GOT3 (cell line): ENCODE measurements at regions not wholly inside any gene's neighbourhood (a gene's known extent, or its start where the extent isn't known, plus 50 kb on each side); places are given as distances from the start of the nearest gene placed in this dataset.

Source experiments
- DNase-seq: peaks from one replicate; lab custom pipeline; 2025; ENCODE audit warnings: mixed read lengths; lab: John Stamatoyannopoulos, UW

DNA sequence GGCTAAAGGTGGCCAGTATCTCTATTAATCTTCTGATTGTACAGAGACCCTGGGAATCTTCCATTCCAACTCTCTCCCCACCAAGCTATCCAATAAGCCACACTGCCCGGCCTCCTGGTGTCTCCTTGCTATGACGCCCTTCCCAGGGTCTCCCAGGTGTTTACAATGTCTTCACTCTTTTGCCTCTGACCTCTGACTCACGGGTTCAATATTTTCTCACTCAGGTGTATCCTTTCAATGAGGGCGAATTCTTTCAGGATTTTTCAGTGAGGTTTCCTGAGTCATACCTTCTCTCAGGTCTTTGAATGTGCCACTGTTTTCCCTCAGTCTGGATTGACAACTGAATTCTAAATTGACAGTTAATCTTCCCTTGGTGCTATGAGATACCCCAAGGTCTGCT lies 53.7 kb upstream of the IRX4 start:
- no peak for DNase-seq

GRCh38 chr5:1934801-1935429 lies 52.2 kb upstream of the IRX4 start:
- no peak for DNase-seq

DNA sequence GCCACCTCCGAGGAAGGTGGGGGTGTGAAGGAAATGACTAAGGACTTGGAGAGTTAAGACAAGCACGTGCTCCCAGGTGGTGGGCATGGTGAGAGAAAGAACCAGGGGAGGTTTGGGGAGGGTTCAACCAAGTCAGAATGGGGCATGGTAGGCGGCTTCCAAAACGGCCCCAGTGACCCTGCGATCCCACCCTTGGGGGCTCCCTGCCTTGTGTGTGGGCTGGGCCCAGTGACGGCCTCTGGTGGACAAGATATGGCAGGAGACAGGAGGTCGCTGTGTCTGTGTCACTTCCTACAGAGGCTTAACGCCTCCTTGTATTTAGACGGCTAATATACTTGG lies 51.3 kb upstream of the IRX4 start:
- DNase-seq = no peak

DNA sequence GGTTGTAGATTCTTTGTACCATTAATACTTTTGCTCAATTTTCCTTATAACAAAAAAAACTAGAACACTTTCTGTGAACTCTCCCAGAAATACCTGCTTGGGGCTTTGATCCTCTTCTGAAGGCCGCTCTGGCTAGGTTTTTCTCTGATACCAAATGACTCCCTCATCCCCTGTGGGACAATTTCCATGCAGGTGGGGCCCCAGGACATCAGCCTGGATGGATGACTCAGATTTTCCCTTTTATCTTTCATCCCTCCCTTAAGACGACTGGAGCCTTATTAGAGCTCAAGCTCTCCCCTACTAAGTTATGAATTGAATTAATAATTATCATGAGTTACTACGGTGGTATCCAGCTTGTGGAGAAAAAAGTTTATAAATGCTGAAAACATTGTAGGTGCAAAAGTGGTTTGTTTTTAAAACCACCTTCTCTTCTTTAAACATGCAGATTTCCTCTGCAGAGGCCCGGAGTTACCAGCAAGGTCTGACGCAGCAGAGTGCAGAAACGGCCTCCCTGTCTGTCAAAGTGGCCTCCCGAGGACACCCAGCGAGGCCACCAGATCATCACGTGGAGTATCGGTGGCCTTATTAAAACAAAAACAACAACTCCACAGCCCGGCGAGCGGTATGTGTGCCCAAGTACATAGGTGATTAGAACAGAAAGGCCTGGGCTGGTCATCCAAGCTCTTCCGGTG lies 50.8 kb upstream of the IRX4 start:
- DNase-seq = no peak
